ENCODE measurements at regions not wholly inside any gene's neighbourhood (a gene's known extent, or its start where the extent isn't known, plus 50 kb on each side); places are given as distances from the start of the nearest gene placed in this dataset.

DNA sequence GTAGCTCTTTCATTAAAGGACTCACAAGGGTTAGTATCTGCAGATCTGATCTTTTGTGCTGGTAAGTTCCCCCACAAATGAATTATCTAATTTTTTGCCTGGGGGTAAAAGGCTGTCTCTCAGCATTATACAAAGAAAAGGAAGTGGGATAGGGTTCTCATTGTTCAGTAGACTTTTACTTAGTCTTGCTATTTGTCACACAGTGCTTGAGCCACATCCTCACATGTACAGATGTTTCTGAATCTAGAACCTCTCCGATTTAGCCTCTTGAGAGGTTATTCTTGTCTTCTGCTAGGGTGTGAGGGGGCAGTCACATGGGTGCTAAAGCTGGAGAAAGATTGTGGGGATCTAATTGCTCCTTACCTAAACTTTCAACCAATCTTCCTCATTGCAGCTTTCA, 93.0 kb downstream of the SLC41A2 start:
- TF ChIP-seq, protein P1, sequence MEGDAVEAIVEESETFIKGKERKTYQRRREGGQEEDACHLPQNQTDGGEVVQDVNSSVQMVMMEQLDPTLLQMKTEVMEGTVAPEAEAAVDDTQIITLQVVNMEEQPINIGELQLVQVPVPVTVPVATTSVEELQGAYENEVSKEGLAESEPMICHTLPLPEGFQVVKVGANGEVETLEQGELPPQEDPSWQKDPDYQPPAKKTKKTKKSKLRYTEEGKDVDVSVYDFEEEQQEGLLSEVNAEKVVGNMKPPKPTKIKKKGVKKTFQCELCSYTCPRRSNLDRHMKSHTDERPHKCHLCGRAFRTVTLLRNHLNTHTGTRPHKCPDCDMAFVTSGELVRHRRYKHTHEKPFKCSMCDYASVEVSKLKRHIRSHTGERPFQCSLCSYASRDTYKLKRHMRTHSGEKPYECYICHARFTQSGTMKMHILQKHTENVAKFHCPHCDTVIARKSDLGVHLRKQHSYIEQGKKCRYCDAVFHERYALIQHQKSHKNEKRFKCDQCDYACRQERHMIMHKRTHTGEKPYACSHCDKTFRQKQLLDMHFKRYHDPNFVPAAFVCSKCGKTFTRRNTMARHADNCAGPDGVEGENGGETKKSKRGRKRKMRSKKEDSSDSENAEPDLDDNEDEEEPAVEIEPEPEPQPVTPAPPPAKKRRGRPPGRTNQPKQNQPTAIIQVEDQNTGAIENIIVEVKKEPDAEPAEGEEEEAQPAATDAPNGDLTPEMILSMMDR (IDR thresholded peaks at IDR 0.05; ENCODE audit: low read length) = no peak
- TF ChIP-seq EZH2 (optimal IDR thresholded peaks at IDR 0.05; ENCODE audit: low read depth, low read length) (no peak), EZH2phosphoT487 (IDR thresholded peaks at IDR 0.05; ENCODE audit: low read length) (no peak)

Measured in MM.1S (cell line).